ENCODE measurements at regions not wholly inside any gene's neighbourhood (a gene's known extent, or its start where the extent isn't known, plus 50 kb on each side); places are given as distances from the start of the nearest gene placed in this dataset.

DNA sequence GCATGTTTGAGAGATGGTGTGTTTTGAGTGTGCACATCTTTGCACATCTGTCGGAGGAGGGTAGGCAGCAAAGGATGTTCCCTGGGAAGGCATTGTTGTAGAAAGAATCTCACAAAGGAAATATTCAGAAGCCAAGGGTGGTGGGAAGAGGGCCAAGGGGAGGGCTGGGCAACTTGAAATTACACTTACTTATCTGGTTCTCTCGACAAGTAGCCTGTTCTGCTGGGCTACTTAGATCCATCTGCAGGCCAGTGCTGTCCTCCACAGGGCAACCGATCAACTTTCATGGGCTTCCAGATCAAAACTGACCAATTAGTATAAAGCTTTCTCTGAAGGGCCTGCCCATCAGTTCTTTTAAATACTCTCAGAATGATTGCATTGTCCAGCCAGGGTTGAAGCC, 495.2 kb downstream of the GADD45G start:
- WGBS, 3 donors: 58 to 68% (median 67%) methylated on average over 3 of the region's 3 CpGs
- no peak overlapping the region for H3K27ac ChIP-seq (ENCODE audit: low read depth, low read length)

DNA sequence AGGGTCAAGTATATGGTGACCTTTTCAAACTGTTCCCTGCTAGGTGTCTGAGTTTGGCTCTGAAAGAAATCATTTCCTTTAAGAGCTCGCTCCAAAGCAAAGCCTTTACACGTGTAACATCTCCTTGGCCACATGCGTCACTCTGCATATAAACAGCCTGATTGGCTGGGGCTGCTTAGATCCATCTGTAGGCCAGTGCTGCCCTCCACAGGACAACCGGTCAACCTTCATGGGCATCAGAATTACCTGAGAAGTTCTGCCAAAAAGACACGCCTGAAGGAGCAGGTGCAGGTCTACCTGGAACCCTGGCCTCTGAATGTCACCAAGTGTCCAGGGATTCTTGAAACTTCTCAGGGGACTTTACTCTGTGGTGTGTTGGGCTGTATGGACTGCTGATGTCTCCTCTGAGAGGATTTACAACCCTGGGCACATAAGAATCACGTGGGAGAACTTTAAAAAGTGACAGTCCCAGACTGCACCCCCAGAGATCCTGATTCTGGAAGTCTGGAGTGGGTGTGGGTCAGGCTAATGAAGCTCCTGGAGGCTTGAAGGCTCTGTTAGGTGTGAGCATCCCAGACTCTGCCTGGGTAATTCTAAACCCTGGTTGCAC, 497.6 kb downstream of the GADD45G start:
- H3K27ac ChIP-seq (ENCODE audit: low read depth, low read length): no peak overlapping the region
- 18 to 21% (median 19%) methylated on average over 6 of the region's 6 CpGs for WGBS, 3 donors

DNA sequence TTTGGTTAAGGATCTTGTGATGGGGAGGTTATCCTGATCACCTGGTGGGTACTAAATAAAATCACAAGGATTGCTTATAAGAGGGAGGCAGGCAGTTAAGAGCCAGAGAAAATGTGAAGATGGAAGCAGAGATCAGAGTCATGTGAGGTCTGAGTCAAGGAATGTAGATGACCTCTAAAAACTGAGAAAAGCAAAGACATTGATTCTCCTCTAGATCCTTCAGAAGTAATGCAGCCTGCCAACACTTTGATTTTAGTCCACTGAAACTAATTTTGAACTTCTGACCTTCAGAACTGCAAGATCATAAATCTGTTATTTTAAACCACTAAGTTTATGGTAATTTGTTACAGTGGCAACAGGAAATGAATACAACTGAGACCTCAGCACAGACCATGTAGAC, 499.0 kb downstream of the GADD45G start:
- H3K27ac ChIP-seq (ENCODE audit: low read depth, low read length): no peak overlapping the region

DNA sequence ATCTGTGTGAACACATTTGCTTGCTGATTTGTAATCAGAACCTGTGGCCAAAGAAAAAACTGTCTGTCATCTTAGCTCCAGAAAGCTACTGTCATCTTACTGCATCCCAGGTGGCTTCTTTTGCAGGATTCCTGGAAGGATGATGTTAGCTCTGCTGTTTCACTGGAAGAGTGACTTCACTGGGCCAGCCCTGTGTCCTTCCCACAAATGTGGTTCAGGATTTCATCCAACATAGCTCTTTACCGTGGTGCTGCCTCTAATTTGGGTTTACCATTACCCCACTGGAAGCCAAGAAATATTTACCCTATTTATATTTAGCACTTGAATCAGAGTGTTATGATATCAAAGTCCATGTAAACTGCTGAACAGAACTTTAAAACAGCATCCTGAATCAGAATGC, 501.0 kb downstream of the GADD45G start:
- 33 to 53% (median 34%) methylated on average over 1 of the region's 1 CpG for WGBS, 3 donors
- H3K27ac ChIP-seq (ENCODE audit: low read depth, low read length): no peak overlapping the region

DNA sequence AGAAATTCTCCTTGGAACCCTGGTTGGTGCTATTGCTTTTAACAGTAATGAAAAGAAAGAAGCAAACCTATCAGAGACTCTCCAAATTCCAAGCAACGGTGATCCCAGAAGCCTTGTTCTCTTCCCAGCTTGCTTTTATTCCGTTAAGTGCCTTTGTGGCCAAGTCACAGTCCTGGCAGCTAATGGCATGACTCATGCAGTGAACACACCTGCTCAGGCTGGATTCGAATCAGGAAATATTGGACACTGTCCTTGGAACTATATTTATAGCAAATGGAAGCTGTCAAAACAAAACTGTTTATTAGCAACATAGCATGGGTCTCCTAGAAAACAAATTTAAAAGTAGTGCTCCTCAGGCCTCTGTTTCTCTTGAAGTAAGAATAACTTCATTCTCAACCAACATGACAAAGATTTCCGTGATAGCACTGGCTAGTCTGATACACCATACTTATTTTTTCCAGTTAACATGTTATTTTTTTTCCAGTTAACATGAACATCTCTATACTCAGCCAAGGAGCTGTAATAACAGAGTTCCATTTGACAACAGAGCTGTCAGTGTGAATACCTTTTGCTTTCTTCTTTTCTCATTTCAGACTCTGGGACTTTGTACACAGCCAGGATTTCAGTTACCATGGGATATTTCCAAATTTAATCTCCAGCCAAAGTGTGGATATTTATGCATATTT, 502.4 kb downstream of the GADD45G start:
- 20 to 42% (median 41%) methylated on average over 4 of the region's 4 CpGs for WGBS, 3 donors
- H3K27ac ChIP-seq (ENCODE audit: low read depth, low read length): no peak overlapping the region

DNA sequence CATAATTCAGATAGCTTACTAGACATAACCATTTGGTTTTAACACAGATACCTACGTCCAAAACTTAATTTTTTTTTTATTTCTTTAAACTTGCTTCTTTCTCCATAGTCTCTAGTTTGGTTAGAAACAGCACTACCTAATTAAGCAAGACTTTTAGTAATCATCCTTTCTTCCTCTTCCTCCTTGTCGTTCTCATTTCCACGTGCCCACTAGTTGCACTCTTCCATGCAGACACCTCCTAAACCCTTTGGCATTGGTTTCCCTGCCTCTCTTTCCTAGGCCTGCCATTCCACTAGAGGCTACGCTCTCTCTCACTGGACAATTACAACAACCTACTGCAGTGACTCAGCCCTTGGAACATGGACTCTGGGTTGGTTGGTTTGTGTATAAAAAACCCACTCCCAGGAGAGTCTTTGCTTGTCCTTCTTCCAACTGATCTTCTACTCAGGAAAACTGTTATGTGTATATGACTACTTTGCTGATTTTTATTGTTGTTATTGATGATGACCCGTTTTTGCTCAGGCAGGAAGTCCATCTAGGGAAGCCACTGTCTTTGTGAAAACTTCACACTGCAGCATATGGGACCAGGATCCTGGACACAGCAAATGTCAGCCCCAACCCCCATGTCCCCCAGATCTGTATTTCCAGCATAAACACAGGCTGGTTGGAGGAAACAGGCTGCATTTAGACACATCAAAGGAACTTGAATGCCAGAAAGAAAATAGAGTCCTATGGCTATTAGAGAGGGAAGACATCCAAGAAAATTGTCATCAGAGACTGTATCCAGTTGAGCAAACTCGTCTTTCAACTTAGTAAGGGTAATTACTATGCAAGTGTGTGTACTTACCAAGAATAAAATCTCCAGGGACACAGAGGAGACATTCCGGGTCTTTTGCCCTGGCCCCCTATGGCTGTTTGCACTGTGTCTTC, 503.2 kb downstream of the GADD45G start:
- 35 to 57% (median 43%) methylated on average over 7 of the region's 7 CpGs for WGBS, 3 donors
- no peak overlapping the region for H3K27ac ChIP-seq (ENCODE audit: low read depth, low read length)

DNA sequence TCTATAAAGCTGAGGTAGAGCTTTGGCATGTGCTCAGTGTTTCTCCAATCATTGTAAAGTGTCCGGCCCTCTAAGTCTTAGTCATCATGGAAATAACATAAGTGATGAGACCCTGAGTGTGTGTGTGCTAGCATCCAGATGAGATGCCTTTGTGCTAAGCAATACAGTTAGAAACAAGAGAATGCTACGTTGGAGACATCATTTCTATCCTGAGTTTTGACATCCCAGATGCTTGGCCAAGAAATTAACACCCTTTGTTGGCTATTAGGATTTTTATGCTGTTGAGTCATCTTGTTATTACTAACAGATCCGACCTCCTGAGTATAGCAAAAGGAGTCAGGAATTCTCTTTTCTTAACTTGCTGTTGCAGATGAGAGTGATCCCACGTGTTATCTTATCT, 508.0 kb downstream of the GADD45G start:
- H3K27ac ChIP-seq (ENCODE audit: low read depth, low read length): no peak overlapping the region
- 47 to 61% (median 59%) methylated on average over 4 of the region's 4 CpGs for WGBS, 3 donors

DNA sequence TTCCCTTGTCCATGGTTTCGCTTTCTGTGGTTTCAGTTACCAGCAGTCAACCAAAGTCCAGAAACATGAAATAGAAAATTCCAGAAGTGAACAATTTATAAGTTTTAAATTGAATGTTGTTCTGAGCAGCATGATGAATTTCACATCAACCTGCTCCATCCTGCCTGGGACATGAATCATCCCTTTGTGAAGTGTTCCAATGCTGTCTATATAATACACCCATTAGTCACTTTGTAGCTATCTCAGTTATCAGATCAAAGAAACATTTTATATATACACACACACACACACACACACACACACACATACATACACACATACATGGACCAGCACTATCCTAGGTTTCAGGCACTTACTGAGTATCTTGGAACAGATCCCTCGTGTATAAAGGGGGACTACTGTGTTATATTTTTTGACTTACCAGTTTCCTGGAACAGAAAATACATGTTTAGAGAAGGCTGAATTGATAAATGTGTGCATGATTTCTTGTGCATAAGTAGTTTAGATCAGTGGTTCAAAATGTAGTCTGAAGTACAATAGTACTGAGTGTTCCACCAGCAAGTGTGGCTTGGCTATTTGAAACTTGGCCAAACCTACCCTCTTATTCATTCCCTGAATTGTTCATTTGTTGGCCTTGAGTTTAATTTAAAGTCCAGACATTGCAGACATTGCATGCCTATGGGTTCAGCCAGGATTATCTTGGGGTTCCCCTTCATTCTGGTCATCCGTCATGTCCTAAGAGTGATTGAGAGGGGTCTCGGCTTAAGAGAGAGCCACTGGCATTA, 510.0 kb downstream of the GADD45G start:
- no peak overlapping the region for H3K27ac ChIP-seq (ENCODE audit: low read depth, low read length)
- WGBS, 3 donors: 83 to 93% (median 92%) methylated on average over 4 of the region's 4 CpGs

DNA sequence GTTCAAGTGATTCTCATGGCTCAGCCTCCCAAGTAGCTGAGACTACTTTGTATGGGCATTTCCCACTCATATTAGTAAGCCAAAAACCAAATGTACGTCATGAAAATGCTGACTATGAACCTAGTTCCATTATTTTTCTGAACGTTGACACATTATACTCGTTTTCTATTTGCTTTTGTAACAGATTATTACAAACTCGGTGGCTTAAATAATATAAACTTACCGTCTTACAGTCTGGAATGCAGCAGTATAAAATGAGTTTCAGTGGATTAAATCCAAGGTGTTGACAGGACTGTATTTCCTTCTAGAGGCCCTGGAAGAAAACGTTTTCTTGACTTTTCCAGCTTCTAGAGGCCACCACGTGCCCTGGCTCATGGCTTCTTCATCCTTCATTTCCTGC, 517.0 kb downstream of the GADD45G start:
- 73 to 83% (median 79%) methylated on average over 7 of the region's 7 CpGs for WGBS, 3 donors
- no peak overlapping the region for H3K27ac ChIP-seq (ENCODE audit: low read depth, low read length)

DNA sequence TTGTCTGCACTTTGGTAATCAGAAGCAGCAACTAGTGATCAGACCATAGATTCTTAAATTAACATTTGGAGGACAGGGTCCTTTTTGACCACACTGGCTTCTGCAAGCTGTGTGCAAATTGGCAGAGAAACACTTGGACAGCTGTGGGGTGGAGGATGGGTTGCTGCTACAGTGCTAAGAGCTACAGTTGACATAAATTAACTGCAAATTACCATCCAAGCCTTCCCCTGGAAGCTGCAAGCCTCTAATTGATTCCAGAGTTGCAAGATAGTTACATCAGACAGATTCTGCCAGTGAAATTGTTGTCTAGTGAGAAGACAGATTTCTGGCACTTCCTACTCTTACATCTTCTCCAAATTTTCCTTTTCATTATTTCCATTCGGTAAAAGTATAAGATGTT, 517.7 kb downstream of the DIRAS2 start:
- H3K27ac ChIP-seq (ENCODE audit: low read depth, low read length): no peak overlapping the region
- WGBS, 3 donors: 61 to 75% (median 67%) methylated on average over 1 of the region's 1 CpG

DNA sequence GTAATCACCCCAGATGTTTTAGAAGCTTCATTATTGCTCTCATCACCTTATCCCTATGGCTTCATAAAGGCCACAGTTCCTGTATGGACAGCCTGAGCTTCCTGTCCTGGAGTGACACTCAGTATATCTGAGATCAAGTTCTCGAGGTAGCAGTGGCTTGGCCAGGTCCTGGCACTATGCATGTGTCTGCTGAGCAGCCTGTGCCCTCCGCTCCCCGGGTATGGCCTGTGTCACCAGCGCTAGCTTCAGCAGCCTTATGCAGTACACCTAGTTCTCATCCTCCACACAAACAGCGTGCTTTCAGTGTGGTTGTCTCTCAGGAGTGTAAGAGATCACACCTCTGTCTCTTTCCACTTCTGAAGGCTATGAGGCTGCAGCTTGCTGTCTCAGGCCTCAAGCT, 514.7 kb downstream of the DIRAS2 start:
- no peak overlapping the region for H3K27ac ChIP-seq (ENCODE audit: low read depth, low read length)
- 85 to 93% (median 88%) methylated on average over 5 of the region's 5 CpGs for WGBS, 3 donors

DNA sequence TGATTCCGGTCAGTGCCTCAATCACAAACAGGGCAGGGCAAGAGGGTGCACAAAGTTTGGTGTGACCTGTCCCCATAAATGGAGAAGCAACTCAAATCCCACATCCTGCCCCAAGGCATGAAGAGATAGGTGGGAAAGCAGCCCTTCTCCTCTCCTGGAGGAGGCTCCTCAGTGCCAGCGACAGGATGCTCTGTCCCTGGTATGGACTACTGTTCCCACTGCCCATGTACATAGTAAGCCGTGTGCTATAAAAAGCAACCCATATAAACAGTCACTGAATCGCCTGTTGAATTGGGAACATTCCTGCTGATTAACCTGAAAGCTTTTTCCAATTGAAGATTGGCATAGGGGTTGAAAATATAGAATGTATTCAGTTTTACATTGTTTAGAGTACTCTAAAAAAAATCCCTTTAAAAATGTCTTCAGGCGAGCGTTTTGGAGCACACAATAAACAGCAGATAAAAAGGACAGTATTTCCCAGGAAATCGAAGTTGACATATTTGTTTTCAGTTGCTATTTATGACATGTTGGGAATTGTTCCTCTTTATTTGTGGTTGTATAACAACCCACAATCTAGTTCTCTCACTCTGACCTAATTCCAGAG, 513.9 kb downstream of the DIRAS2 start:
- WGBS, 3 donors: 78 to 82% (median 80%) methylated on average over 7 of the region's 7 CpGs
- no peak overlapping the region for H3K27ac ChIP-seq (ENCODE audit: low read depth, low read length)

DNA sequence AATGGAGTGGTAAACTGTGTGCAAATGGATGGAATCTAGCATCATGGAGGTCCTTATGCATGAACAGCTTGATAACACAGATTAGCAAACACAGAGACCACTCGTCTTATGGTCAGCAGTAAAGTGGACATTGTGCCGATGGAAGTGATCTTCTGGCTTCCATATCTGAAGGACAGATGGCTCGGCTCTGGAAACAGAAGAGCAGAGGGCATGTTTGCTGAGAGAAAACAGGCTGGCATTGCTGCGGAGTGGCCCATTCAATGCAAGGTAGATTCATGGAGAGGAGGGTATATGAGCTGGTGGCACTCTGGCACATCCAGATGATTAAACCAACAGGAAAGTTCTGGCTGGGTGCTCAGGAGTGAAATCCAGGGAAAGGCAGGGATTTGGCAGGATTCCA, 513.2 kb downstream of the DIRAS2 start:
- H3K27ac ChIP-seq (ENCODE audit: low read depth, low read length): no peak overlapping the region
- 83 to 93% (median 90%) methylated on average over 4 of the region's 4 CpGs for WGBS, 3 donors

DNA sequence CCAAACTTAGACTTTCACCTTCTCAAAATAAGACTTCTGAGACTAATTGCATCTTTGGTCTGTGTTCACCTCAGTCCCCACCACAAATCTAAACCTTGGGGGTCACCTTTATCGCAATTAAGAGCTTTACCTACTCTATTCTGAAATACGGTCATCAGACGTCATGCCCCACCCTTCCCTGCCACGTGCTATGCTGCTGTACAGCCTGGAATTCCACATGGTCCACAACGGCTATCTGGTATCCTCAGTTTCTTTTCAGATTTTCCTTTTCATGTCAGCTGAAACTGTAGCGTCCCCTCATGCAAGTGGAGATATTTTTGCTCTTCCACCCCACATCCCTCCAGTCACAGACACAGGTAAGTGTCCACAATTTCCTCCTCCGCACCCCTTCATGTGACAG, 511.1 kb downstream of the DIRAS2 start:
- 79 to 85% (median 79%) methylated on average over 7 of the region's 7 CpGs for WGBS, 3 donors

DNA sequence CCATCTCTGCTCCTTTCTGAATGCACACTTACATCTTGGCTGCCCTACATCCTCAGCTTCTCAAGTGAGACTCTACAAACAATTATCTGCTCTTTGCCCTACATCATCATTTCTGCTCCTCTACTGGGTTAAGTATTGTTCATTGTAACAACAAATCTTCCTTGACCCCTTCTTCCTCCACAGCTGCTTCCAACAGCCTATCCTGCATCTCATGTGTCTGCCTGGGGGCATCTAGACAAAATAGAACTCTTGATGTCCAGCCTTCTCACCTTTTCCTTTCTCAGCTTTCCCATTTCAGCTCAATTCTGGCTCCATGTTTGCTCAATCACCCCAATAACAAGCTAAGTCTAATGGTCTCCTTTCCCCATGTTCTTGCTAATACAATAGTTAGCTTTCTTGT, 509.8 kb downstream of the DIRAS2 start:
- H3K27ac ChIP-seq (ENCODE audit: low read depth, low read length): no peak overlapping the region

More for the DNA sequence above, 511.1 kb downstream of the DIRAS2 start:
- no peak overlapping the region for H3K27ac ChIP-seq (ENCODE audit: low read depth, low read length)

DNA sequence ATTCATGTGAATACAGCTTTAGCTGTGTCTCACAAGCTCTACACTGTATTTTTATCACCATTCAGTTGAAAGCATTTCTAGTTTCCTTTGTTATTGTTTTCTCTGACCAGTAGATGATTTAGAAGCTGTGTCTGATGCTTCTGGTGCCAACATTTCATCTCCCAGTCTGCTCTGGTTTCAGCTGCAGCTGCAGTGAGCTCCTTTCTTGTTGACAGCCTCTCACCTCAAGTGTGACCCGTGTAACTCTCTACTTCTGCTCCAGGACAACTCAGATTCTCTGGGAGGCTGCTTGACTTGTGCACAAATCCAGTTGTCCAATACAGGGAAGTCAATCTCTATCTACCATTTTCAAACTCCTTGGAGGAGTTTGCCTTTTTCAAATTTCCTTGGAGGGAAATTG, 504.8 kb downstream of the DIRAS2 start:
- 53 to 77% (median 60%) methylated on average over 1 of the region's 1 CpG for WGBS, 3 donors
- no peak overlapping the region for H3K27ac ChIP-seq (ENCODE audit: low read depth, low read length)

DNA sequence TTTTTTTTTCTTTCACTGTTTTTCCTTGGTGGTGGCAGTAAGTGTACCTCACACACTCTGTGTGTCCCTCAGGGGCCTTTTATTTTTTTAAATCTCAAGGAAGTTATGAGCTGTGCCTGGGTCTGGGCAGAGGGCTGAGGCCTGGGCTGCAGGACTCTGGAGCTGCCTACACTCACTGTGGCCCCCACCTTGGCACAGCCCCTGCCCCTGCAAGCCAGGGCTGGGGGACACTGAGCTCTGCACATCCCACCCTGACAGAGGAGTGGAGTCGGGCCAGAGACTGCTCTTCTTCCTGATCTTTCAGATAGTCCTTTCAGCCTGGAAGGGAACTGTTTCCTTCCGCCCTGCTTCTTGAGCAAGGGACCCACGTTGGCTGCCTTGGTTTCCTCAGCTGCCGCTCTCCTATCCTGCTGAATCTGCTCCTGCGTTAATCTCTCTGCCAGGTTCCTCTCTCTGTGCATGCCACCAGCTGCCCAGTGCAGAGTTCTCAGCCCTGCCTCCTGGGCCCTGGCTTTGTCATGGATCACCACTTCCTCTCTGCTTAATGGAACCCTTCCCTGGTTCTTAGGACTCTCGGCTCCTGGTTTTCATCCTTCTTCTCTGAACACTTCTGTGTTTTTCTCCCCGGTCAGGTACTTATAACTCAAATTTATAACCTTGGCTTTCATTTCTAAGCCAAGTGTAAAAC, 502.3 kb downstream of the DIRAS2 start:
- H3K27ac ChIP-seq (ENCODE audit: low read depth, low read length): no peak overlapping the region
- WGBS, 3 donors: 60 to 75% (median 66%) methylated on average over 6 to 7 of the region's 7 CpGs

DNA sequence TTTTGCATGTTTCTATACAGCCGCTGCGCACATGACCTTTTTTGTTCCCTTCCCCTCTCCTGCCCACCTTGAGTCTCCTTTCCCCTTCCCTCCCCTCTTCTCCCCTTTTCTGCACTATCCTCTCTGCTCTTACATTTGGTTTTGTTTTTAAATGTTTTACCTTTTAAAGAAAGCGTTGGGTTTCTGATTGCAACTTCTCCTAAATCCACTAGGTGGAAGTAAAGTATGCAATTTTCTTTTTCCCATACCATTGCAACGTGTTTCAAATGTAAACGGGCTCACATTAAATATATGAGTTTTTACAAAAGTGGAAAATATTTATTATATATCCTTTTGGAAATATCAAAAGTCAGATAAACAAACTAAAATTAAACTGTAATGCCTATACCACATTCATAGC, 500.9 kb downstream of the DIRAS2 start:
- H3K27ac ChIP-seq (ENCODE audit: low read depth, low read length): no peak overlapping the region
- WGBS, 3 donors: 25 to 28% (median 25%) methylated on average over 5 of the region's 5 CpGs
